Thoracic aorta (tissue), 2 donors: ENCODE measurements at regions not wholly inside any gene's neighbourhood (a gene's known extent, or its start where the extent isn't known, plus 50 kb on each side); places are given as distances from the start of the nearest gene placed in this dataset.

Source experiments
- ATAC-seq: fragments of 150-250 bp; one replicate; pipeline ENCODE4 v1.8.0; 2017; ENCODE audit warnings: low read depth; ENCODE audit not compliant: insufficient number of reproducible peaks, low FRiP score
- DNase-seq: peaks from one replicate; pipeline ENCODE4 v3.0.0-alpha.2; 2020; ENCODE audit warnings: low spot score
- H3K27ac ChIP-seq, 2 donors: fragments of 200-600 bp; sonication (generic); 1 replicate in 1 of 2; 2 replicates in 1 of 2; pipeline ENCODE4 v1.5.1; 2016; ENCODE audit warnings: mild to moderate bottlenecking in 2 of 2, moderate library complexity in 2 of 2
- H3K27me3 ChIP-seq: fragments of 200-600 bp; sonication (generic); replicated peaks from 2 replicates; pipeline ENCODE4 v1.6.0; 2016; ENCODE audit warnings: mild to moderate bottlenecking; ENCODE audit not compliant: insufficient read depth
- H3K36me3 ChIP-seq: fragments of 200-600 bp; sonication (generic); one replicate; pipeline ENCODE4 v1.5.1; 2016
- H3K4me1 ChIP-seq, 2 donors: fragments of 200-600 bp; sonication (generic); 1 replicate in 1 of 2; 2 replicates in 1 of 2; pipeline versions ENCODE4 v1.5.1 to v1.6.0; 2016; ENCODE audit warnings: low read depth in 2 of 2, mild to moderate bottlenecking in 1 of 2; ENCODE audit not compliant: control insufficient read depth in 1 of 2
- H3K4me3 ChIP-seq: fragments of 200-600 bp; sonication (generic); 2 replicates; pipeline ENCODE4 v1.5.1; 2016; ENCODE audit warnings: mild to moderate bottlenecking
- H3K9me3 ChIP-seq: fragments of 200-600 bp; sonication (generic); 2 replicates; pipeline ENCODE4 v1.5.1; 2016
- CTCF ChIP-seq: fragments of 200-600 bp; sonication (generic); IDR thresholded peaks from one replicate; pipeline ENCODE4 v1.5.1; 2019; ENCODE audit warnings: antibody characterized with exemption

DNA sequence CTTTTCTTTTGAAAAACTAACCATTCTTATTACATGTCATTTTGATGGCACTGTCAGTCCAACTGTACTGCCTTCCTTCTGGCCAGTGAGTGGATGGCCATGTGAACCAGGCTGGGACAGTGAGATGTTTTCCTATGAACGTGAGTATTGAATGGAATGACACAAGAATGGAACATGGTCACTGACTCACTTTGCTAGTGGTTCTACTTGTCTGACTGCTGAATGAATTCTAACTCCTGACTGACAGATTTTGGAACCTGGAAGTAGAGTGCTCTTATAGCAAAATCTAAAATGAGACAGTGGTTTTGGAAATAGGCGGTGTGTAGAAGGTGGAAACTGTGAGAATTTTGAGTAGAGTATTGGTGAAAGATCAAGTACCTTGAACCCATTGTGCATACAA, 606.9 kb upstream of the KCNMB2 start:
- DNase-seq, result no peak
- Histone ChIP-seq H3K9me3 (no peaks in the 10 kb centered on the region), H3K36me3 (no peaks in the 10 kb centered on the region), H3K27me3 (no peaks in the 10 kb centered on the region), H3K27ac (no peak overlapping the region), H3K4me3 (no peak overlapping the region), H3K4me1 (peaks cover 16 to 51% of the 10 kb centered on the region in 2 donors)
- no peak for ATAC-seq
- no peak for TF ChIP-seq CTCF

DNA sequence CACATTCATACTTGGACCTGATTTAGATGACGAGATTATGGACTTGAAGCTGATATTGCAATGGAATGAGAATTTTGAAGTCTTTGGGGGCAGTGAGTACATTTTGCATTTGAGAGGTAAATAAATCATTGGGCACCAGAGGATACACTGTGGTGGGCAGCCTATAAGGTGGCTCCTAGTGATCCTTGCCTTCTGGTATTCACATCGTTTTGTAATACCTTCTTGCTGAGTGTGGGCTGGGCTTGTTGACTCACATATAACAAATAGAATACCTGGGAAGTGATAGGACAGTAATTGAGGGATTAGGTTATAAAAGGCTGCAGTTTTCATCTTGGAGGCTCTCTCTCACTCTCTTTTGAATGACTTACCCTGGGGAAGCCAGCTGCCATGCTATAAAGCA, 605.5 kb upstream of the KCNMB2 start:
- no peaks in the 10 kb centered on the region for H3K36me3 ChIP-seq
- no peaks in the 10 kb centered on the region for H3K9me3 ChIP-seq
- peaks cover 16 to 51% of the 10 kb centered on the region in 2 donors for H3K4me1 ChIP-seq
- ATAC-seq (no peak), DNase-seq (no peak)
- peak overlapping the region in 1 of 2 donors; percentile 25 for H3K27ac ChIP-seq
- no peaks in the 10 kb centered on the region for H3K27me3 ChIP-seq
- TF ChIP-seq CTCF, result no peak
- no peak overlapping the region for H3K4me3 ChIP-seq

GRCh38 chr3:177931346-177931745, 604.9 kb upstream of the KCNMB2 start:
- no peak overlapping the region for H3K4me3 ChIP-seq
- no peak for DNase-seq
- H3K27ac ChIP-seq, result peak overlapping the region in 1 of 2 donors; percentile 25
- no peaks in the 10 kb centered on the region for H3K9me3 ChIP-seq
- no peak for ATAC-seq
- no peaks in the 10 kb centered on the region for H3K27me3 ChIP-seq
- H3K4me1 ChIP-seq, result peaks cover 16 to 51% of the 10 kb centered on the region in 2 donors
- TF ChIP-seq CTCF, result no peak
- no peaks in the 10 kb centered on the region for H3K36me3 ChIP-seq

- ATAC-seq (no peak), DNase-seq (no peak)
- H3K27ac ChIP-seq, result peak overlapping the region in 1 of 2 donors; percentile 8
- H3K36me3 ChIP-seq, result no peaks in the 10 kb centered on the region
- H3K27me3 ChIP-seq, result no peaks in the 10 kb centered on the region
- H3K4me3 ChIP-seq, result no peak overlapping the region
- peaks cover 16 to 51% of the 10 kb centered on the region in 2 donors for H3K4me1 ChIP-seq
- no peak for TF ChIP-seq CTCF
- H3K9me3 ChIP-seq, result no peaks in the 10 kb centered on the region
These were observed 603.9 kb upstream of the KCNMB2 start for GRCh38 chr3:177932346-177932745.

- H3K4me1 ChIP-seq, result peaks cover 12 to 44% of the 10 kb centered on the region in 2 donors
- no peaks in the 10 kb centered on the region for H3K9me3 ChIP-seq
- ATAC-seq (no peak), DNase-seq (no peak)
- TF ChIP-seq CTCF, result no peak
- no peak overlapping the region for H3K27ac ChIP-seq
- H3K4me3 ChIP-seq, result no peak overlapping the region
- no peaks in the 10 kb centered on the region for H3K27me3 ChIP-seq
- no peaks in the 10 kb centered on the region for H3K36me3 ChIP-seq
These were observed 603.2 kb upstream of the KCNMB2 start for GRCh38 chr3:177932750-177933660.
